ENCODE measurements at regions not wholly inside any gene's neighbourhood (a gene's known extent, or its start where the extent isn't known, plus 50 kb on each side); places are given as distances from the start of the nearest gene placed in this dataset.

GRCh38 chr9:82206490-82206889, 217.9 kb downstream of the SPATA31D1 start:
- no peak for TF ChIP-seq ZKSCAN8 (CRISPR knock-in tag; IDR thresholded peaks at IDR 0.05)
- no peak for TF ChIP-seq CAMTA2 (CRISPR knock-in tag; conservative IDR thresholded peaks at IDR 0.05)
- TF ChIP-seq IRF2 (CRISPR knock-in tag; IDR thresholded peaks at IDR 0.05): no peak
- no peak for TF ChIP-seq GABPB2 (CRISPR knock-in tag; conservative IDR thresholded peaks at IDR 0.05)
- TF ChIP-seq ZBTB9 (CRISPR knock-in tag; IDR thresholded peaks at IDR 0.05): no peak
- TF ChIP-seq THAP7 (CRISPR knock-in tag; IDR thresholded peaks at IDR 0.05): no peak
- no peak for TF ChIP-seq ZNF444 (CRISPR knock-in tag; IDR thresholded peaks at IDR 0.05)
- TF ChIP-seq ZKSCAN3 (CRISPR knock-in tag; IDR thresholded peaks at IDR 0.05): no peak
- no peak for TF ChIP-seq EP300 (IDR thresholded peaks at IDR 0.05; ENCODE audit: low read length)
- no peak for TF ChIP-seq ZBTB49 (CRISPR knock-in tag; IDR thresholded peaks at IDR 0.05; ENCODE audit: borderline replicate concordance)
- no peak for TF ChIP-seq ZNF316 (IDR thresholded peaks at IDR 0.05)
- no peak for TF ChIP-seq NBN (IDR thresholded peaks at IDR 0.05; ENCODE audit: low read depth)
- TF ChIP-seq BCL6 (CRISPR knock-in tag; IDR thresholded peaks at IDR 0.05): no peak
- no peak for TF ChIP-seq TEAD2 (tag; IDR thresholded peaks at IDR 0.05)
- no peak for TF ChIP-seq SPI1 (IDR thresholded peaks at IDR 0.05; ENCODE audit: borderline replicate concordance, low read depth, low read length)
- no peak for TF ChIP-seq HNRNPL (IDR thresholded peaks at IDR 0.05; ENCODE audit: low read depth, low read length)
- no peak for TF ChIP-seq HDGF (IDR thresholded peaks at IDR 0.05)
- no peak for TF ChIP-seq CREB5 (CRISPR knock-in tag; IDR thresholded peaks at IDR 0.05)
- TF ChIP-seq ZNF324 (CRISPR knock-in tag; IDR thresholded peaks at IDR 0.05): no peak
- TF ChIP-seq JUNB (CRISPR knock-in tag; conservative IDR thresholded peaks at IDR 0.05): no peak
- no peaks in the 10 kb centered on the region for H4K20me1 ChIP-seq (replicated peaks; ENCODE audit: control insufficient read depth, insufficient read depth, low read length)
- ChIA-PET CTCF (ENCODE audit: low intra/inter-chr PET ratio) (no interaction called here), POLR2A (no interaction called here)
- no TSS peak for BruUV-seq (replicated peaks)
- no peaks in the 10 kb centered on the region for H3K9me1 ChIP-seq (ENCODE audit: control insufficient read depth, insufficient read depth, low read length)
- H2AFZ ChIP-seq (ENCODE audit: low read depth, low read length): no peak overlapping the region
- H3K9ac ChIP-seq (ENCODE audit: insufficient read depth in 1 of 2, low read depth in 2 of 2, low read length in 2 of 2): no peak overlapping the region
- no peaks in the 10 kb centered on the region for H3K4me1 ChIP-seq (replicated peaks in 1 of 2; ENCODE audit: control insufficient read depth in 2 of 2, insufficient read depth in 2 of 2, low read length in 2 of 2)
- H3K27ac ChIP-seq (ENCODE audit: extremely low read depth, low read depth, low read length): no peak overlapping the region
- H3K36me3 ChIP-seq (ENCODE audit: control insufficient read depth, insufficient read depth, low read length): no peaks in the 10 kb centered on the region
- ATAC-seq (no peak), DNase-seq (ENCODE audit: extremely low read depth in 1 of 4, low spot score in 3 of 4) (no peak), FAIRE-seq (no peak)
- no peaks in the 10 kb centered on the region for H3K79me2 ChIP-seq (ENCODE audit: control insufficient read depth, insufficient read depth, low read length)
- no peak overlapping the region for H3K4me3 ChIP-seq
- H3K27me3 ChIP-seq (ENCODE audit: control insufficient read depth in 2 of 2, insufficient read depth in 2 of 2, low read length in 2 of 2): no peaks in the 10 kb centered on the region
- H3K4me2 ChIP-seq (ENCODE audit: insufficient read depth, low read length): no peak overlapping the region
- 0% methylated on average over 2 of the region's 3 CpGs for WGBS (ENCODE audit: insufficient coverage, low coverage, missing lambda C conversion rate)
- intact Hi-C loops (cut with micrococcal nuclease) (no loop called here), in situ Hi-C loops (cut with MboI) (no loop called here)
- no peaks in the 10 kb centered on the region for H3K9me3 ChIP-seq (replicated peaks; ENCODE audit: control insufficient read depth, insufficient read depth, low read depth, low read length)

Data from K562 (cell line).